ENCODE measurements at regions not wholly inside any gene's neighbourhood (a gene's known extent, or its start where the extent isn't known, plus 50 kb on each side); places are given as distances from the start of the nearest gene placed in this dataset.

DNA sequence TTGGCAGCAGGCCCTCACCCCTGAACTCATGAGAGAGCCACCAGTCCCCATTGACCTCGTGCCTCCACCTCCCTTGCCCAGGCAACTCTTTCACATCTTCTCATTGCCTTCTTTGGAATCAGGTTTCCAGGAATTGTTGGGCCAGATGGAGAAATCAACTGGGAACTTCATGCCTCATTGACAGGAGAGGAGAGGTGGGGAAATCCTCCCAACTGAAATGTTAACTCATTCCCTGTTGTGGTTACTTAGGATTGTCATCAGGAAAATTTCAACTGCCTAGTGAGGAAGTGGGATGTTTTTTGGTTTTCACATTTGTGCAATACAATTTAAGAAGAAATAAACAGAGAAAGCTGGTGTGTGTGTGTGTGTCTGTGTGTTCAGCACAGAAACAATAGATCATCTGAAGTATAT, 106.6 kb upstream of the INHBA start:
- H3K4me3 ChIP-seq (ENCODE audit: low read depth, low read length) = no peak overlapping the region
- no peak for TF ChIP-seq CTCF (conservative IDR thresholded peaks at IDR 0.05; ENCODE audit: low read depth, low read length)
- peak; percentile 88 for DNase-seq (ENCODE audit: low read depth)

GRCh38 chr7:41809116-41809515, 106.2 kb upstream of the INHBA start:
- DNase-seq (ENCODE audit: low read depth) = no peak
- TF ChIP-seq CTCF (conservative IDR thresholded peaks at IDR 0.05; ENCODE audit: low read depth, low read length) = no peak
- H3K4me3 ChIP-seq (ENCODE audit: low read depth, low read length) = no peak overlapping the region

DNA sequence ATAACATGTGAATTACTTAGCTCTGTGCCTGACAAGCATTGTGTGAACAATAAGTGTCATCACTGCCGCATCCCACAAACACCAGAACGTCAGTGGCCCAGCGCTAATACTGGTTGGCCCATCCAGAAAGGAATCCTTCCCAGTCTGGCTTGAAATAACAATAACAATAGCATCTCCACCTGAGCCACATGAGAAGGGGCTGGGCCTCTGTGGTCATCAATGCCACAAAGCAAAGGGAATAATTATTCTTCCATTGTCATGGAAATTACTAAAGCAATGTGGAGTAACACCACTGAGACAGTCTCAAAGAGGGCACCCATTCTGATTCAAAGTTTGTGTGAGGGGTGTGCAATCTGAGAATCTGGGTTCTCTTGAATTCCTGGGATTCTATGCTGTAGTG, 105.7 kb upstream of the INHBA start:
- no peak overlapping the region for H3K4me3 ChIP-seq (ENCODE audit: low read depth, low read length)
- no peak for TF ChIP-seq CTCF (conservative IDR thresholded peaks at IDR 0.05; ENCODE audit: low read depth, low read length)
- no peak for DNase-seq (ENCODE audit: low read depth)

DNA sequence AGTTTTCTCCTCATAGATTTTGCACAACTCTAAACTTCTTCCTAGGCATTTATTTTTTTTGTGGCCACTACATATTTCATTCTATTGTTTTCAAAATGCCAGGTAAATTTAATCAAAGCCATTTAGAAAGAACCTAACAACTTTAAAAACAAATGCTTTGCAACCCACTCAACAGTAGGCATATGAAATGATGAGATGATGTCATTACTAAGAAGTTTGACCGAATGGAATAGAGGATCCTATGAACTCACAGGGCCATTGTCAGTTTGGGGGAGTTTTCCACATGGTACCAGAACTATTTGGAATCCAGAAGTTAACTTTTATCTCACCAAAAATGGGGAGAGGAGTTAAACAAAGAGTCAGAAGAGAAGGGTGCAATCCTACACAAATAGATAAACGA, 100.7 kb upstream of the INHBA start:
- H3K4me3 ChIP-seq (ENCODE audit: low read depth, low read length) = no peak overlapping the region
- no peak for TF ChIP-seq CTCF (conservative IDR thresholded peaks at IDR 0.05; ENCODE audit: low read depth, low read length)
- no peak for DNase-seq (ENCODE audit: low read depth)

GRCh38 chr7:41796331-41796730, 93.4 kb upstream of the INHBA start:
- no peak for DNase-seq (ENCODE audit: low read depth)
- no peak overlapping the region for H3K4me3 ChIP-seq (ENCODE audit: low read depth, low read length)
- TF ChIP-seq CTCF (conservative IDR thresholded peaks at IDR 0.05; ENCODE audit: low read depth, low read length) = no peak

GRCh38 chr7:41795276-41795833, 92.5 kb upstream of the INHBA start:
- no peak for DNase-seq (ENCODE audit: low read depth)
- no peak overlapping the region for H3K4me3 ChIP-seq (ENCODE audit: low read depth, low read length)
- no peak for TF ChIP-seq CTCF (conservative IDR thresholded peaks at IDR 0.05; ENCODE audit: low read depth, low read length)

GRCh38 chr7:41793556-41793955, 90.7 kb upstream of the INHBA start:
- no peak overlapping the region for H3K4me3 ChIP-seq (ENCODE audit: low read depth, low read length)
- no peak for TF ChIP-seq CTCF (conservative IDR thresholded peaks at IDR 0.05; ENCODE audit: low read depth, low read length)
- DNase-seq (ENCODE audit: low read depth) = no peak

Measured in epithelial cell of proximal tubule (primary cell).